Adrenal gland (tissue), 9 donors: ENCODE measurements at regions not wholly inside any gene's neighbourhood (a gene's known extent, or its start where the extent isn't known, plus 50 kb on each side); places are given as distances from the start of the nearest gene placed in this dataset.

Experiments used
- DNase-seq, 7 donors: peaks; one replicate each; pipeline ENCODE4 v3.0.0-alpha.2; 2019 to 2020
- H3K27ac ChIP-seq, 5 donors: fragments of 200-600 bp; sonication (generic) in 4 of 5; 1 replicate in 3 of 5; 2 replicates in 2 of 5; pipeline versions ENCODE4 v1.5.1 to v1.8.0; 2016 to 2020; ENCODE audit warnings: mild to moderate bottlenecking in 1 of 5
- H3K27me3 ChIP-seq: fragments of 200-600 bp; 2 replicates; pipeline ENCODE4 v1.8.0; 2021
- H3K36me3 ChIP-seq, 2 donors: fragments of 200-600 bp; replicated peaks in 1 of 2; 1 replicate in 1 of 2; 2 replicates in 1 of 2; pipeline versions ENCODE4 v1.5.1 to v1.8.0; 2018 to 2022
- H3K4me1 ChIP-seq, 2 donors: fragments of 200-600 bp; replicated peaks in 1 of 2; 1 replicate in 1 of 2; 2 replicates in 1 of 2; pipeline versions ENCODE4 v1.5.1 to v1.8.0; 2018 to 2021
- H3K4me3 ChIP-seq, 4 donors: fragments of 200-600 bp; sonication (generic) in 3 of 4; one replicate each; pipeline ENCODE4 v1.5.1; 2016 to 2018
- H3K9me3 ChIP-seq, 3 donors: fragments of 200-600 bp; sonication (generic) in 1 of 3; replicated peaks in 1 of 3; 1 replicate in 2 of 3; 2 replicates in 1 of 3; pipeline versions ENCODE4 v1.5.1 to v1.8.0; 2016 to 2021
- CTCF ChIP-seq, 6 experiments: fragments of 450-650 bp in 4 of 6; fragments of 200-600 bp in 2 of 6; sonication (generic) in 1 of 6; IDR thresholded peaks; 1 replicate in 5 of 6; 2 replicates in 1 of 6; pipeline versions ENCODE4 v1.5.1 to v1.8.0; 2016 to 2021; ENCODE audit warnings: antibody characterized with exemption in 6 of 6, mild to moderate bottlenecking in 2 of 6, moderate library complexity in 1 of 6
- POLR2A ChIP-seq, 2 donors: fragments of 450-650 bp; IDR thresholded peaks; one replicate each; pipeline ENCODE4 v1.6.1; 2017; ENCODE audit warnings: antibody characterized with exemption in 2 of 2, mild to moderate bottlenecking in 2 of 2, moderate library complexity in 1 of 2
- WGBS, 4 donors: extraction: QIAGEN DNeasy Blood & Tissue Kit in 2 of 4; methylation state at CpG; one replicate each; pipeline versions ENCODE4 v1.1.5 to v1.1.7; 2013 to 2017; 5-methylcytosine and 5-hydroxymethylcytosine counted together
- intact Hi-C, 2 donors: fragments of 100-400 bp; cut with DNase I; formaldehyde crosslinking; loops; one replicate each; pipeline versions ENCODE4 v1.14.1 to v1.15.0; 2022 to 2023
- donor health status: healthy with polysubstance abuse.
- donor health status: Bipolar disorder and iron deficiency.
- donor health status: DM: yes; HTN: yes; CAD: no.
- donor health status: DM: no; HTN: no; CAD: no.
- donor health status: DM: no; HTN: no; CAD: no.

DNA sequence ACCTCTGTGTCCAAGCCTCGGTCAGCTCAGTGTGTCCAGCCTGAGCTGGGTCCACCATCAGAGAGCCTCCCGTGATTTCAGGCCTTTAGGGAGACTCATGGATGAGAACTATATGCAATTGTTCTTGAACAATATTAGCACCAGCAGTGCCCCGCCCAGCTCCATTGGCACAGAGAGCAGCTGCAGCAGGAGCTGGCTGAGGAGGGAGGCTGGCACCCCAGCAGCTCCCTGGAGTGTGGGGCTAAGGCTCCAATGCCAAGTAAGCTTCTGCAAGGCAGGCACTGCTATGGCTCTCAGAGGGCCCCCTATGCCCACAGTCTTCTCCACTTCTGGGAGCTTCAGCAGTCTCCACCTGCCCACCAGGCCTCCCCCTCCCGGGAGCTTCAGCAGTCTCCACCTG is 593.3 kb downstream of the MATN1 start:
- WGBS, 4 donors: 58 to 82% (median 81%) methylated on average over 2 to 4 of the region's 4 CpGs
- Histone ChIP-seq H3K4me3 (no peak overlapping the region), H3K4me1 (no peaks in the 10 kb centered on the region), H3K27me3 (no peaks in the 10 kb centered on the region), H3K9me3 (no peaks in the 10 kb centered on the region), H3K27ac (no peak overlapping the region), H3K36me3 (no peaks in the 10 kb centered on the region)
- intact Hi-C loops: no loop called here
- TF ChIP-seq POLR2A (IDR thresholded peaks at IDR 0.05) (no peak), CTCF (IDR thresholded peaks at IDR 0.05) (no peak)
- no peak for DNase-seq

- no peak for DNase-seq
- Histone ChIP-seq H3K9me3 (no peaks in the 10 kb centered on the region), H3K4me1 (no peaks in the 10 kb centered on the region), H3K27me3 (no peaks in the 10 kb centered on the region), H3K27ac (no peak overlapping the region), H3K4me3 (no peak overlapping the region), H3K36me3 (no peaks in the 10 kb centered on the region)
- TF ChIP-seq CTCF (IDR thresholded peaks at IDR 0.05) (no peak), POLR2A (IDR thresholded peaks at IDR 0.05) (no peak)
- 64 to 78% (median 71%) methylated on average over 6 to 11 of the region's 11 CpGs for WGBS, 4 donors
- intact Hi-C loops: no loop called here
Measured at GRCh38 chr1:30129421-30130055, 593.8 kb downstream of the MATN1 start.

DNA sequence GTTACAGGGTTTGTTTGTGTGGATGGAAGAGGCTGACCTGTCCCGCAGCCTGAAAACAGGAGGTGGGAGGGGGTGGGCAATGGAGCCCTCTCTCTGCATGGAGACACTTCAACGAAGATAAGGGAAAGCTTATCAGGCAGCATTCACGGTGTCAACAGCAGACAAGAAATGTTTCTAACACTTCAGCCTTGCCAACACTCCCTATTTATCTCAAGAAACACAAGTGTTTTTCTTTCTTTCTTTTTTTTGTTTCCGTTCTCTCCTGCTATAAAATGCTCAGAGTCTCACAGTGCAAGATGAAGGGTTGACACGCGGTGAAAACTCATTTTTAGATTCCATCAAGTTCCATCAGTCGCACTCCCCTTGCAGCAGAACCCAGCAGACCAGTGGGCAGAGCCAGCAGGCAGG is 594.4 kb downstream of the MATN1 start:
- Histone ChIP-seq H3K4me1 (no peaks in the 10 kb centered on the region), H3K9me3 (no peaks in the 10 kb centered on the region), H3K36me3 (no peaks in the 10 kb centered on the region), H3K27me3 (no peaks in the 10 kb centered on the region), H3K27ac (no peak overlapping the region), H3K4me3 (no peak overlapping the region)
- WGBS, 4 donors: 40 to 45% (median 43%) methylated on average over 7 of the region's 7 CpGs
- intact Hi-C loops: no loop called here
- no peak for TF ChIP-seq CTCF (IDR thresholded peaks at IDR 0.05)
- TF ChIP-seq POLR2A (IDR thresholded peaks at IDR 0.05): no peak
- DNase-seq: no peak

DNA sequence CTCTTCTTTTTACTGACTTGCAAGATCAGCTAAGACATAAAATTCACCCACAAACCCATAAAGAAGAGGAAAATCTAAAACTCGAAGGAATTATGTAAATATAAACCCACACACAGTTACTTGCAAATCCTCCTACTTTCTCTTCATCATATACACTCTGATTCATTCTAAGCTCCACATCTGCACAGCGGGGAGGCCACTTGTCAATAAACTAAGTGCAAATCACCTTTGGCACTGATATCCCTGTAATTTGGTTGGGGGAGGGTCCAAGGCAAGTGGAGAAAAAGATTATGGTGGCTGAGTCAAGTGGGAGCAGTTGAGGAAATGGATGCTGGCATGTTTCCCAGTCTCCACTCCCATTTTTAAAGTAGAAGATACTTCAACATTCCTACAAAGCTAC is 596.5 kb downstream of the MATN1 start:
- Histone ChIP-seq H3K9me3 (no peaks in the 10 kb centered on the region), H3K4me3 (no peak overlapping the region), H3K36me3 (no peaks in the 10 kb centered on the region), H3K27me3 (no peaks in the 10 kb centered on the region), H3K27ac (no peak overlapping the region), H3K4me1 (no peaks in the 10 kb centered on the region)
- intact Hi-C loops: no loop called here
- no peak for TF ChIP-seq POLR2A (IDR thresholded peaks at IDR 0.05)
- no peak for TF ChIP-seq CTCF (IDR thresholded peaks at IDR 0.05)
- no peak for DNase-seq
- 71 to 82% (median 77%) methylated on average over 2 of the region's 2 CpGs for WGBS, 4 donors
